CD4-positive, alpha-beta T cell (primary cell): ENCODE measurements at regions not wholly inside any gene's neighbourhood (a gene's known extent, or its start where the extent isn't known, plus 50 kb on each side); places are given as distances from the start of the nearest gene placed in this dataset.

Experiments used
- ATAC-seq: fragments of 200-7000 bp; cut with Tn5 transposase; one replicate; pipeline ENCODE4 v1.10.0; 2022; ENCODE audit warnings: mild to moderate bottlenecking; ENCODE audit not compliant: poor library complexity
- CTCF ChIA-PET: fragments of 350-600 bp; sonication (Branson Sonifier 250); formaldehyde crosslinking; loops from one replicate; lab custom pipeline; 2021; ENCODE audit warnings: antibody characterized with exemption, inconsistent platforms; lab: Charles Lee
- POLR2A ChIA-PET: fragments of 350-600 bp; sonication (Branson Sonifier 250); formaldehyde crosslinking; loops from one replicate; lab custom pipeline; 2021; ENCODE audit warnings: antibody characterized with exemption, inconsistent platforms; lab: Charles Lee
- DNase-seq, 14 experiments: peaks; one replicate each; pipeline ENCODE4 v3.0.0-alpha.2; 2013 to 2020; ENCODE audit warnings: mixed read lengths in 2 of 14
- H3K27ac ChIP-seq, 2 donors: one replicate each; pipeline versions ENCODE4 v1.5.1 to v1.7.0; 2013; ENCODE audit warnings: low read length in 2 of 2, low read depth in 1 of 2, mild to moderate bottlenecking in 1 of 2
- H3K27me3 ChIP-seq, 2 experiments: 1 replicate in 1 of 2; 2 replicates in 1 of 2; pipeline versions ENCODE4 v1.6.1 to v1.7.0; 2013; ENCODE audit warnings: low read length in 2 of 2, control low read depth in 1 of 2, mild to moderate bottlenecking in 1 of 2, moderate library complexity in 1 of 2; ENCODE audit not compliant: insufficient read depth in 2 of 2, control insufficient read depth in 1 of 2
- H3K36me3 ChIP-seq: one replicate; pipeline ENCODE4 v1.6.1; 2013; ENCODE audit warnings: low read length, control low read depth; ENCODE audit not compliant: insufficient read depth
- H3K4me1 ChIP-seq: one replicate; pipeline ENCODE4 v1.6.1; 2013; ENCODE audit warnings: low read length, control low read depth; ENCODE audit not compliant: insufficient read depth
- H3K4me3 ChIP-seq: one replicate; pipeline ENCODE4 v1.5.1; 2013; ENCODE audit warnings: mild to moderate bottlenecking, low read length, moderate library complexity
- H3K9me3 ChIP-seq, 2 experiments: 1 replicate in 1 of 2; 2 replicates in 1 of 2; pipeline versions ENCODE4 v1.6.1 to v1.7.0; 2013; ENCODE audit warnings: low read length in 2 of 2, mild to moderate bottlenecking in 2 of 2, control low read depth in 1 of 2, moderate library complexity in 1 of 2; ENCODE audit not compliant: control insufficient read depth in 1 of 2, insufficient read depth in 1 of 2
- H3K27ac Mint-ChIP-seq: one replicate; pipeline ENCODE4 v1.8.0; 2020; ENCODE audit warnings: mixed read lengths
- H3K27me3 Mint-ChIP-seq: one replicate; pipeline ENCODE4 v1.8.0; 2021; ENCODE audit warnings: mixed read lengths
- H3K36me3 Mint-ChIP-seq: one replicate; pipeline ENCODE4 v1.8.0; 2021; ENCODE audit warnings: low read depth, mixed read lengths
- H3K4me1 Mint-ChIP-seq: one replicate; pipeline ENCODE4 v1.8.0; 2021; ENCODE audit warnings: low read depth, mixed read lengths
- H3K4me3 Mint-ChIP-seq: one replicate; pipeline ENCODE4 v1.8.0; 2020; ENCODE audit warnings: mild to moderate bottlenecking, mixed read lengths
- H3K9me3 Mint-ChIP-seq: one replicate; pipeline ENCODE4 v1.8.0; 2020; ENCODE audit warnings: mixed read lengths
- CTCF ChIP-seq: fragments of 200-600 bp; IDR thresholded peaks from one replicate; pipeline ENCODE4 v1.8.0; 2022; ENCODE audit warnings: antibody characterized with exemption, mild to moderate bottlenecking
- intact Hi-C, 2 experiments: fragments of 100-400 bp; cut with DNase I in 1 of 2; cut with micrococcal nuclease in 1 of 2; formaldehyde crosslinking; loops; one replicate each; pipeline versions ENCODE4 v1.15.1 to v1.9.0; 2023 to 2025; cut with DNase I, micrococcal nuclease

GRCh38 chr6:3944246-3944645, 95.1 kb downstream of the FAM50B start:
- ChIA-PET CTCF (no interaction called here), POLR2A (no interaction called here)
- Mint-ChIP-seq H3K9me3 (no peaks in the 10 kb centered on the region), H3K36me3 (no peaks in the 10 kb centered on the region), H3K4me3 (no peak overlapping the region), H3K27ac (no peak overlapping the region), H3K4me1 (no peaks in the 10 kb centered on the region), H3K27me3 (peaks cover 45% of the 10 kb centered on the region)
- DNase-seq (no peak), ATAC-seq (no peak)
- Histone ChIP-seq H3K27ac (no peak overlapping the region), H3K36me3 (no peaks in the 10 kb centered on the region), H3K4me1 (no peaks in the 10 kb centered on the region), H3K9me3 (no peaks in the 10 kb centered on the region), H3K27me3 (peaks cover 6 to 18% of the 10 kb centered on the region in 2 experiments), H3K4me3 (no peak overlapping the region)
- intact Hi-C loops: no loop called here
- no peak for TF ChIP-seq CTCF

GRCh38 chr6:3946778-3947177, 97.6 kb downstream of the FAM50B start:
- CTCF ChIA-PET: no interaction called here
- no peaks in the 10 kb centered on the region for H3K4me1 ChIP-seq
- Mint-ChIP-seq H3K27ac (no peak overlapping the region), H3K27me3 (peaks cover 54% of the 10 kb centered on the region), H3K36me3 (no peaks in the 10 kb centered on the region), H3K9me3 (no peaks in the 10 kb centered on the region), H3K4me3 (no peak overlapping the region), H3K4me1 (no peaks in the 10 kb centered on the region)
- intact Hi-C loops: no loop called here
- no peak for TF ChIP-seq CTCF
- H3K27me3 ChIP-seq: peaks cover 7 to 8% of the 10 kb centered on the region in 2 experiments
- no peak overlapping the region for H3K4me3 ChIP-seq
- H3K9me3 ChIP-seq: no peaks in the 10 kb centered on the region
- POLR2A ChIA-PET: no interaction called here
- DNase-seq: no peak
- no peak overlapping the region for H3K27ac ChIP-seq
- no peaks in the 10 kb centered on the region for H3K36me3 ChIP-seq
- no peak for ATAC-seq

- Histone ChIP-seq H3K27me3 (peaks cover 7% of the 10 kb centered on the region in 2 experiments), H3K27ac (no peak overlapping the region), H3K4me3 (no peak overlapping the region), H3K36me3 (no peaks in the 10 kb centered on the region), H3K4me1 (no peaks in the 10 kb centered on the region), H3K9me3 (no peaks in the 10 kb centered on the region)
- Mint-ChIP-seq H3K27me3 (peaks cover 62% of the 10 kb centered on the region), H3K9me3 (peaks cover 7% of the 10 kb centered on the region), H3K36me3 (no peaks in the 10 kb centered on the region), H3K4me1 (no peaks in the 10 kb centered on the region), H3K27ac (no peak overlapping the region), H3K4me3 (no peak overlapping the region)
- TF ChIP-seq CTCF: no peak
- intact Hi-C loops: no loop called here
- ChIA-PET CTCF (no interaction called here), POLR2A (no interaction called here)
- ATAC-seq (no peak), DNase-seq (no peak)
Measured at GRCh38 chr6:3948866-3949265, 99.7 kb downstream of the FAM50B start.
